BLaER1 (cell line): ENCODE measurements at regions not wholly inside any gene's neighbourhood (a gene's known extent, or its start where the extent isn't known, plus 50 kb on each side); places are given as distances from the start of the nearest gene placed in this dataset.

Experiments used
- H3K27ac ChIP-seq: shearing (Covaris generic); formaldehyde crosslinking; 2 replicates; pipeline ENCODE4 v1.8.1; 2022
- H3K27me3 ChIP-seq: shearing (Covaris generic); formaldehyde crosslinking; 2 replicates; pipeline ENCODE4 v1.8.1; 2022
- H3K36me3 ChIP-seq: shearing (Covaris generic); formaldehyde crosslinking; 2 replicates; pipeline ENCODE4 v1.8.1; 2022
- H3K4me1 ChIP-seq: shearing (Covaris generic); formaldehyde crosslinking; 2 replicates; pipeline ENCODE4 v1.8.1; 2022
- H3K4me2 ChIP-seq: shearing (Covaris generic); formaldehyde crosslinking; 2 replicates; pipeline ENCODE4 v1.8.1; 2022
- H3K4me3 ChIP-seq: shearing (Covaris generic); formaldehyde crosslinking; 2 replicates; pipeline ENCODE4 v1.8.1; 2022
- H3K9ac ChIP-seq: shearing (Covaris generic); formaldehyde crosslinking; 2 replicates; pipeline ENCODE4 v1.8.1; 2022
- H3K9me3 ChIP-seq: shearing (Covaris generic); formaldehyde crosslinking; 2 replicates; pipeline ENCODE4 v1.8.1; 2022
- H4K20me1 ChIP-seq: shearing (Covaris generic); formaldehyde crosslinking; 2 replicates; pipeline ENCODE4 v1.8.1; 2022
- Cebpa-rat ChIP-seq: shearing (Covaris generic); IDR thresholded peaks from 2 replicates; pipeline ENCODE4 v1.8.1; 2022

- TF ChIP-seq Cebpa-rat, result no peak
- Histone ChIP-seq H3K36me3 (no peaks in the 10 kb centered on the region), H3K27ac (no peak overlapping the region), H3K9me3 (peaks cover 3% of the 10 kb centered on the region; the same call in 1 of the 2 replicates), H3K4me1 (peaks cover 16% of the 10 kb centered on the region), H3K27me3 (no peaks in the 10 kb centered on the region), H3K4me2 (no peak overlapping the region), H4K20me1 (no peaks in the 10 kb centered on the region), H3K9ac (no peak overlapping the region), H3K4me3 (no peak overlapping the region)
Measured at GRCh38 chr2:238691596-238692491, 156.0 kb upstream of the TWIST2 start.

- H3K4me1 ChIP-seq, result peaks cover 14% of the 10 kb centered on the region
- peaks cover 3% of the 10 kb centered on the region; the same call in 1 of the 2 replicates for H3K9me3 ChIP-seq
- H3K4me2 ChIP-seq, result no peak overlapping the region
- TF ChIP-seq Cebpa-rat, result no peak
- no peaks in the 10 kb centered on the region for H3K36me3 ChIP-seq
- H3K9ac ChIP-seq, result no peak overlapping the region
- H3K27me3 ChIP-seq, result no peaks in the 10 kb centered on the region
- H3K4me3 ChIP-seq, result no peak overlapping the region
- H4K20me1 ChIP-seq, result no peaks in the 10 kb centered on the region
- H3K27ac ChIP-seq, result no peak overlapping the region
Measured at GRCh38 chr2:238692562-238692961, 155.3 kb upstream of the TWIST2 start.

DNA sequence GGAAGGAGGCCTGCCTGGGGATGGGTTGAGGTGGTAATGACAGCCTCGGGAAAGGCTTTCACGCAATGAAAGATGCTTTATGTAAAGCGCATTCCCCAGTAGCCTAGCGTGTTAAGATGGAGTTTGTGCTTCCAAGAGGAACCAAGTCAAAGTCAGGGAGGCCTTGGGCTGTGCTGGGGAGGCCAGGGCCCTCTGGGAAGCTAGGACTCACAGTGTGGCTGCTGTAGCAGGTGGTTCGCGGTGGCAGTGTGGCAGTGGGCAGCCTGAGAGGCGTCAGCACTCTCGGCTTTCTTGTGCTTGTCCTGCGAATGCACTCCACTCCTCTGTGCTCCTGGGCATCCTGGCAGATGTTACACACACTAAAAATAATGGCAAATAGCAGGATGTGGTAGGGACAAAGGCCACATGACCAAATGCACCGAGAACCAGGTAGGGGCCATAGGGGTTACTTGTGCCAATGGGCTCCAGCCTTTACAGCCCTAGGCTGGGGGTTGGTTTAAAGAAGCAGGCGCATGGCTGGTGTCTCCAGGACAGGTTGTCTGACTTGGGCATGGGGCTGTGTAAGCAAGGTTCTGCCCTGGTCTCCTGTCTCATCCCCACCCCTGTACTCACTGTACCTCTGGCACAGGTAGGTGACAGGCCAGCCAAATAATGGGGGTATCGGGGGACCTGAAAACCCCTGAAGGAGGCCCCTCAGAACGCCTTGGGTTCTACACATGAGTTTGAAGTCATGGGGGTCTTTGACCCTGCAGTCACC, 154.4 kb upstream of the TWIST2 start:
- H3K36me3 ChIP-seq, result no peaks in the 10 kb centered on the region
- H3K4me3 ChIP-seq, result no peak overlapping the region
- H3K9ac ChIP-seq, result no peak overlapping the region
- no peaks in the 10 kb centered on the region for H4K20me1 ChIP-seq
- no peak for TF ChIP-seq Cebpa-rat
- H3K4me2 ChIP-seq, result no peak overlapping the region
- no peak overlapping the region for H3K27ac ChIP-seq
- peaks cover 3% of the 10 kb centered on the region; the same call in 1 of the 2 replicates for H3K9me3 ChIP-seq
- no peaks in the 10 kb centered on the region for H3K27me3 ChIP-seq
- H3K4me1 ChIP-seq, result peaks cover 23% of the 10 kb centered on the region

DNA sequence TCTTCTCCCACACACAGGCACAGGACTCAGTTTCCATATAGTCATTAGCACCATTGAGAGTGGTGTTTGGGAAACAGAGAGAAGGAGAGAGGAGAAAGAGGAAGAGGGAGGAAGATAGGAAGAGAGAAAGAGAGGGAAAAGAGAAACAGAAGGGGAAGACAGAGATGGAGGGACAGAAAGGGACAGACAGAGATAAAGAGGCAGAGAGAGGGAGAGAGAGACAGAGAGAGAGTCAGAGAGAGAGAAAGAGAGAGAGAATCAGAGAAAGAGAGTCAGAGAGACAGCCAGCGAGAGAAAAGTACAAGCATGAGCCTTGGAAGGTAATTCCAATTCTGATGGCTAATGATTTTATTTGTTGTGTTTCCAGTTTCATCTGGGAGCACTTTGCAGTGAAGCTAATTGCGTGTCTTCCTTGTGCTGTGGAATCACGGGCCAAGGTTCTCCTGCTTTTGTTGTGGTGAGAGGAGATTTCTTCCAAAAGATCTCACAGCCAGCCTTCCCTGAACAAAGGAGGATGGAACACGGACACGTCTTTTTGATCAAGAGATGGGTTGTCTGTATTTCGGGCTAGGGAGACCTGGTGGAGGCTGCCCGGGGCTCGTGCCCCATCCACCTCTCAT, 153.6 kb upstream of the TWIST2 start:
- Histone ChIP-seq H3K27ac (no peak overlapping the region), H3K9me3 (peaks cover 3% of the 10 kb centered on the region; the same call in 1 of the 2 replicates), H3K4me1 (peaks cover 28% of the 10 kb centered on the region), H4K20me1 (no peaks in the 10 kb centered on the region), H3K4me2 (no peak overlapping the region), H3K4me3 (no peak overlapping the region), H3K27me3 (no peaks in the 10 kb centered on the region), H3K36me3 (no peaks in the 10 kb centered on the region), H3K9ac (no peak overlapping the region)
- no peak for TF ChIP-seq Cebpa-rat

DNA sequence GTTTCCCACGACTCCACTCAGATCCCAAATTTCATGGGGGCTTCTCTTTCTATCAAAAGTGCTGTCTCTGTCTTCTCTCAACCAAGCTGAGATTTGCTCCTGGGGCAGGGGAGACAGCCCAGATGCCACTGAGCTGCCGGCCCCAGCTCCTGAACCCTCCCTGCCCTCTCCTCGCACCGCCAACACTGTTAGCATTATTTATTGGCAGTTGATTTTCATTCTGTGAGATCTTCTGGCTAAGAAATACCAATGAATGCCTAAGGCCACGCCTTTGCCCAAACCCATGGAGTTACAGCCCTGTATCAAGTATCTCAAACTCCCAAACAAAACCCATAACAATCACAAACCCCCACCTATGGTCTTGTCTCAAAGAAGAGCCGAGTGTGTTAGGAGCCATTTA, 153.0 kb upstream of the TWIST2 start:
- H3K27ac ChIP-seq, result no peak overlapping the region
- H3K4me1 ChIP-seq, result peaks cover 28% of the 10 kb centered on the region
- peaks cover 3% of the 10 kb centered on the region; the same call in 1 of the 2 replicates for H3K9me3 ChIP-seq
- H4K20me1 ChIP-seq, result no peaks in the 10 kb centered on the region
- no peaks in the 10 kb centered on the region for H3K27me3 ChIP-seq
- no peak for TF ChIP-seq Cebpa-rat
- H3K36me3 ChIP-seq, result no peaks in the 10 kb centered on the region
- no peak overlapping the region for H3K4me2 ChIP-seq
- no peak overlapping the region for H3K4me3 ChIP-seq
- no peak overlapping the region for H3K9ac ChIP-seq

DNA sequence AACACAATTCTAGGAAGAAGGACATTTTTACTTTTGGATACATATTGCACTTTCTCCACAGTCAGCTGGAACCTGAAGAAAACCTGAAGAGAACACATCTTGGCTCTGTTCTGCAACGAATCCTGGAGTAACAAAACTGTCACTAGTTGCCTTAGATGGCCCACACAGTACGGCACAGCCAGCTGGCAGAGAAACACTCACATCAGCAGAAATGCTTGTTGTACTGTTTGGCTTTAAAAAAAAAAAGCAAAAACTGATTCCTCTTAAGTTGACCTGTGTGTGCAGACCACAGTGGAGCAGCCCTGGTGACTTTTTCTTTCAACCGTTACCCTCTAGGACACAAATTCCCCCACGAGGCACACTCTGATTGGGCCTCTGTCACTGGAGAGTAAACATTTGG, 152.3 kb upstream of the TWIST2 start:
- peaks cover 28% of the 10 kb centered on the region for H3K4me1 ChIP-seq
- peaks cover 3% of the 10 kb centered on the region; the same call in 1 of the 2 replicates for H3K9me3 ChIP-seq
- no peak overlapping the region for H3K4me3 ChIP-seq
- H4K20me1 ChIP-seq, result no peaks in the 10 kb centered on the region
- no peak overlapping the region for H3K4me2 ChIP-seq
- H3K36me3 ChIP-seq, result no peaks in the 10 kb centered on the region
- no peaks in the 10 kb centered on the region for H3K27me3 ChIP-seq
- TF ChIP-seq Cebpa-rat, result no peak
- no peak overlapping the region for H3K9ac ChIP-seq
- no peak overlapping the region for H3K27ac ChIP-seq

DNA sequence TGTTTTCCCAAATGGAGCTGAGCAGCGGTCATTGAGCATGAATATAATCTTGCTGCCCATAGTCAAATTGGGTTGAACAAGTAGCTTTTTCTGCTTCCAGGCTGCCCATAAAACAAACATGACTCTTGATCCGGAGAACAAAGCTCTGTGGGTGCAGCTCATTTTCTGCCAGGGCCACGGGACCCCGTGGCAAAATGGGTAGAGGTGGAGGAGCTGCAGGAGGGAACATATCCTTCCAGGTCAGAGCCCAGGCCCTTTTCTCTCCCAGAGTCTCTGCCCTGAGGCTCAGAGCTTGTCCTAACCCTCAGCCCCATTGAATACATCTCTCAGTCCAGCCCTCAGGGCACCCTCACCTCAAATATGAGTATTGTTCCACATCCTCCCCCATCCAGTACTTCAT, 151.6 kb upstream of the TWIST2 start:
- Histone ChIP-seq H4K20me1 (no peaks in the 10 kb centered on the region), H3K4me1 (peaks cover 35% of the 10 kb centered on the region), H3K9ac (no peak overlapping the region), H3K27me3 (no peaks in the 10 kb centered on the region), H3K27ac (no peak overlapping the region), H3K36me3 (no peaks in the 10 kb centered on the region), H3K9me3 (0 out of 2 replicates have a peak, but pooled peaks cover under 1% of the 10 kb centered on the region), H3K4me3 (no peak overlapping the region), H3K4me2 (no peak overlapping the region)
- TF ChIP-seq Cebpa-rat, result no peak

- peaks cover 40% of the 10 kb centered on the region for H3K4me1 ChIP-seq
- no peak overlapping the region for H3K27ac ChIP-seq
- H3K9me3 ChIP-seq, result no peaks in the 10 kb centered on the region
- H3K9ac ChIP-seq, result no peak overlapping the region
- H3K27me3 ChIP-seq, result no peaks in the 10 kb centered on the region
- no peaks in the 10 kb centered on the region for H3K36me3 ChIP-seq
- TF ChIP-seq Cebpa-rat, result no peak
- no peak overlapping the region for H3K4me2 ChIP-seq
- H4K20me1 ChIP-seq, result no peaks in the 10 kb centered on the region
- H3K4me3 ChIP-seq, result no peak overlapping the region
Measured at GRCh38 chr2:238696786-238697185, 151.1 kb upstream of the TWIST2 start.

DNA sequence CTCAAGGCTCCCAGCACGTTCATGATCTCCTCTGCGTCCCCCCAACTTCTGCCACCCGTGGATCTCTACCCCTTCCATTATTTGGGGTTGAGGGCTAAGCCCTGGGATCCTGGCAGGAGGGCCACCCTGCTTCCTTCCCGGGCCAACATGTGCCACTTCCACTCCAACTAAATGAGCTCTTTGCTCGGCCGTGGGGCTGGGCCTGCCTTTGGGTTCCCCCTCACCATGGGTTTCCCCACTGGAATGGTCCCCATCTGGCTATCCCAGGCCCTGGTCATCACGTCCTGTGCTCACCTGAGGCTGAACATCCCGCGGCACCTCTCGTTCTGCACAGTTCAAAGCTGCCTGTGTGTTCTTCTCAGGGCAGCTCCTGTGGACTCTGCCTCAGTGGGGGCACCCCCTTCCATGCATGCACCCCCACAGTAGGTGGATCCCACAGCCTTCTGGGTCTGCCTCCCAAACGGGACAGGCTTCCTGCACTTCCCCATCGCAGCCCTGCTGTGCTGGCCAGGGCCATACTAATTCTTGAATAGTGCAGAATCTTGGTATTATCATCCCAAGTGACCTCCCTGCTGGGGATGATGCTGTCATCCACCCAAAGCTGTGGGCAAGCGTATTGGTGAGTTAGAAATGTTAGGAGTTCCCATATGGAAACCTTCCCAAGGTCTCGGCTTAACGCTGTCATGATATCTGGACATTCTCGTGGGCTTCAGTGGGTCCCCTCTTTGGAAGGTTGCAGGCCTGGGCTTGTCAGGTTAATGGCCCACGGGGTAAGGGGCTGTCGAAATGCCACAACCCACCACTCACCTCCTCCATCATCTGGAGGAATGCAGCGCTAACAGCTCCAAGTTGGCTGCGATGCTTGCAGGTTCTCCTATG, 150.5 kb upstream of the TWIST2 start:
- no peak overlapping the region for H3K9ac ChIP-seq
- no peaks in the 10 kb centered on the region for H3K36me3 ChIP-seq
- H3K4me1 ChIP-seq, result peaks cover 46% of the 10 kb centered on the region
- no peak overlapping the region for H3K27ac ChIP-seq
- H4K20me1 ChIP-seq, result no peaks in the 10 kb centered on the region
- H3K9me3 ChIP-seq, result no peaks in the 10 kb centered on the region
- H3K4me2 ChIP-seq, result peak overlapping the region; percentile 25
- no peak overlapping the region for H3K4me3 ChIP-seq
- TF ChIP-seq Cebpa-rat, result no peak
- H3K27me3 ChIP-seq, result no peaks in the 10 kb centered on the region
